H1 (cell line): ENCODE measurements at regions not wholly inside any gene's neighbourhood (a gene's known extent, or its start where the extent isn't known, plus 50 kb on each side); places are given as distances from the start of the nearest gene placed in this dataset.

Source experiments
- KDM5A ChIP-seq: fragments of 200-600 bp; IDR thresholded peaks from 2 replicates; pipeline ENCODE4 v1.7.1; 2012; ENCODE audit warnings: mild to moderate bottlenecking, low read length, inconsistent platforms, mixed read lengths
- SRF ChIP-seq: IDR thresholded peaks from 2 replicates; pipeline ENCODE4 v1.6.1; 2011; ENCODE audit warnings: mild to moderate bottlenecking, low read depth, low read length, moderate library complexity

- no peak for TF ChIP-seq KDM5A
- TF ChIP-seq SRF = no peak
These were observed 124.9 kb upstream of the SMYD2 start (continued) for GRCh38 chr1:214155987-214156625.
